HG02759 (cell line): ENCODE measurements at regions not wholly inside any gene's neighbourhood (a gene's known extent, or its start where the extent isn't known, plus 50 kb on each side); places are given as distances from the start of the nearest gene placed in this dataset.
"Not testable (repeated sequence)": the region's sequence is repeated elsewhere in the genome, so short reads cannot be mapped to it uniquely, and the experiment has no call there.

Experiments used
- ATAC-seq: cut with Tn5 transposase; IDR thresholded peaks from one replicate; pipeline ENCODE4 v1.9.1; 2021; ENCODE audit warnings: mild to moderate bottlenecking, moderate library complexity; ENCODE audit not compliant: unreplicated experiment

DNA sequence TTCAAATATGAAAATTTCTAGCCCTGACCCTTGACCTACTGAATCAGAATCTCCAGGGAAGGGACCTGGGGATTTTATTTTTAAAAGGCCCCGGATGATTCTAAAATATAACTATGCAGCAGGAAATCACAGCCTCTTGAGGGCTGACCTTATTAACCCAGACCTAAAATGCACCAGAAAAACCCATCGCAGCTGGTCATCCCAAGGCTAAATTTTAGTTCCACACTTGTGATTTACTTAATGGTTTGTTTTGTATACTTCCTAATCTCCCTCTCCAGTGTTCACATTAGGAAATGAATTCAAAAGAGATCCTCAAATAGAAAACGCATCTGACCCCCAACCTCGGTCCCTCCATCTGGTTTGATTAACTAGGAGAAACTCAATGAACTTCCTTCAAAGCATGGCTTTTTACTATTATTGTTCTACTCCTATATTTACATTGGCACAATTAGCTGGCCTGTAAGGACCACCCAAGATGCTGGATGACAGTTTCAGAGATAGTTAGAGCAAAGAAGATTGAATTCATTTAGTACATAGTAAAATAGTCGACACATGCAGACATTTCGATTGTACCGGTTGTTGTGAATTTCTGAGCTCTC, 147.8 kb upstream of the MED14 start:
- no peak for ATAC-seq

DNA sequence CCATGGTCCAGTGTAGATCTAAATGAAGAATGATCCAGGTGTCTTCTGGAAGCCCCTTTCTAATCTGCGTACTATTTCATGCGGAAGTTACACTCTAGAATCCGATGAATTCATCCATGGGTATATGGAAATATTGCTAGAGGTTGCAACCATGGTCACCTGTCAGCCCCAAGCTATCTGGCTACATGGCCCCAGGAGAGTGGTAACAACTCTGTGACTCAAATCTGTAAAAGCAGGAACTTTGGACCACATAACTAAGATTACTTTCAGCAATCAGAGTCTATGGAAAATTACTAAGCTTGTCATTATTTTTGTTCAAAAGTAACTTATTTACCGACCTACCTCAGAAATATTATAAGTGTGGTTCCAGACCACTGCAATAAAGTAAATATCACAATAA, 150.6 kb upstream of the MED14 start:
- ATAC-seq = no peak

- ATAC-seq = no peak
These were observed 152.1 kb upstream of the MED14 start for GRCh38 chrX:40887476-40887875.

DNA sequence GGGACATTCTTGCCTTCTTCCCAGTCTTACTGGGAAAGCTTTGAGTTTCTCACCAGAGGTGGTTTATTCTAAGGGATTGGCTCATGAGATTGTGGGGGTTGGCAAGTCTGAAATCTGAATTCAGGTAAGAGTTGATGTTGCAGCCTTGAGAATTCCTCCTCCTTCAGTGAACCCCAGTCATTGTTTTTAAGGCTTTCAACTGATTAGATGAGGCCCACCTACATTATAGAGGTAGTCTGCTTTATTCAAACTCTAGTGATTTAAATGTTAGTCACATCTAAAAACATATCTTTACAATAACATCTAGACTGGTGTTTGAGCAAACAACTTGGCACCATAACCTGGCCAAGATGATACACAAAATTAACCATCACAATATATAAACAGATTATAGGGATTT, 156.5 kb upstream of the MED14 start:
- ATAC-seq = no peak

GRCh38 chrX:40893251-40893910, 158.0 kb upstream of the MED14 start:
- ATAC-seq = no peak

DNA sequence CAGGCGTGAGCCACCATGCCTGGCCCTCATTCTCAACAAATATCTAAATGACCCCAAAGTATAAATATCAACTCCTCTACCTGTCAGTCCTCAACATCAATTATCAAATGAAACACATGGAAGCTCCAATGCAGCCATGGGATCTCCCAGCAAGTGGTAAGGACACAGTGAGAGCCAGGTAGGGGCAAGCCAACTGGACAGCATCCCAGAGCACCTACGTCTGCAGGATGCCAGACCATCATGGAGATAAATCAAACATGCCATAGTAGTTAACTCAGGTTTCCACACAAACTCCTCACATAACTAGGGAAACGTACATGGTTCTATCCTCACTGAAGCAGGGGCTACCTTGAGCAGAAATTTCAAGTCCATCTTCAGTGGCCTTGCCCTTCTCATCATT, 159.9 kb upstream of the MED14 start:
- no peak for ATAC-seq

DNA sequence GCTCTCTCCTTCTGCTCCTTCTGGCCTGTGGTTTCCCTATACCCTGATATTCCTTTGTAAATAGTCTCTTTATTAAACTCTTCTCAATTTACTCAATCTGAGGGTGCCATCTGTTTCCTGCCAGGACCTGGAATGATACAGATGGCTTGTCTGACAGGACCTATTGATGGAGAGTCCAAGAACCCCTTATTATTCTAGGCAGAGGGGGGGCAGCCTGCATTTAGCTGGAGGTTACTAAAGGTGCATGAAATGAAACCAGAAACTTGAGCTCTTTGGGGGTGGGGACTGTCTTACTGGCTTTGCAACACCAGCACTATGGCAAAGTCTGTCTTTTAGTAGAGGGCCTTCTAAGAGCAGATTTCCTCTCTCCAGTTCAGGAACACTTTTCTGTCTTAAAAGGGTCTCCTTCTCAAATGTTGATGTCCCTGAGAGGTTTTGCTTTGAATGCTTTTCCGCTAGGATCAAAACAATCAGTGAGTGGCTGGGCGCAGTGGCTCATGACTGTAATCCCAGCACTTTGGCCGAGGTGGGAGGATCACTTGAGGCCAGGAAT, 162.5 kb upstream of the MED14 start:
- no peak for ATAC-seq

GRCh38 chrX:40904739-40905138, 169.4 kb upstream of the MED14 start:
- ATAC-seq = not testable (repeated sequence)

DNA sequence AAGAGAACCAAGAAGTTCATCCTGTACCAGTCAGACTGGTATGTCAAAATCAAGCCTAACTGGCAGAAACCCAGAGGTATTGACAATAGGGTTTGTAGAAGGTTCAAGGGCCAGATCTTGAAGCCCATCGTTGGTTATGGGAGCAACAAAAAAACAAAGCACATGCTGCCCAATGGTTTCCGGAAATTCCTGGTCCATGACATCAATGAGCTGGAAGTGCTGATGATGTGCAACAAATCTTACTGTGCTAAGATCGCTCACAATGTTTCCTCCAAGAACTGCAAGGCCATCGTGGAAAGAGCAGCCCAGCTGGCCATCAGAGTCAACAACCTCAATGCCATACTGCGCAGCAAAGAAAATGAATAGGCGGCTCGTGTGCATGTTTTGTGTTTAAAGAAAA, 172.7 kb upstream of the MED14 start:
- ATAC-seq = no peak

DNA sequence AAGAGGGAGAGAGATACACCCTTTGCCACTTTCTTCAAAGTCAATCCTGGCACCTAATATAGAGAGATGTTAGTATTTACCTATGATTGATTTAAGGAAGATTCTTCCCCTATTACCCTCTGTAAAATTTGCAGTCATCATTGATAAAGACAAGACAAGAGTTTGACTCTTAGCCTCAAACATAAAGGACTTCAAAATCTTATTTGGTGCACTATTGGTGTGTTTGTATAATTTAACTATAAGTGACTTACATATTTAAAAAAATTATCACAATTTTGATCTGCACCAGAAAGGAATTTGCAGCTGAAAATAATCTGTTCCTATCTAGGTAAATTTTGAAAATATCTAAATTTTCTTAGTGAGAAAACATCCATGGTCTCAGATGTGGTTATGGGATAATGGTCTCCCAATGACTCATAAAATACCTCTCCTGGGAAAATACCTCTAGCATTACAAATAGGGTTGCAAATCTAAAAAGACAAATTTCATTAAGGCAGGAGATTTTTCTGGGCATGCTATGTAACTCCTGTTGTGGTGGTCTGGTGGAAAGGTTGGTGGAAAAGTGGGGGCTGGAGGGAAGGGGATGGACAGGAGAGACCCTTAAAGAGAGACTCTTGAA, 173.6 kb upstream of the MED14 start:
- no peak for ATAC-seq

- no peak for ATAC-seq
These were observed 173.1 kb upstream of the USP9X start for GRCh38 chrX:40912166-40912565.

- no peak for ATAC-seq
These were observed 172.7 kb upstream of the USP9X start for GRCh38 chrX:40912576-40912975.

GRCh38 chrX:40920351-40920750, 164.9 kb upstream of the USP9X start:
- ATAC-seq = no peak

DNA sequence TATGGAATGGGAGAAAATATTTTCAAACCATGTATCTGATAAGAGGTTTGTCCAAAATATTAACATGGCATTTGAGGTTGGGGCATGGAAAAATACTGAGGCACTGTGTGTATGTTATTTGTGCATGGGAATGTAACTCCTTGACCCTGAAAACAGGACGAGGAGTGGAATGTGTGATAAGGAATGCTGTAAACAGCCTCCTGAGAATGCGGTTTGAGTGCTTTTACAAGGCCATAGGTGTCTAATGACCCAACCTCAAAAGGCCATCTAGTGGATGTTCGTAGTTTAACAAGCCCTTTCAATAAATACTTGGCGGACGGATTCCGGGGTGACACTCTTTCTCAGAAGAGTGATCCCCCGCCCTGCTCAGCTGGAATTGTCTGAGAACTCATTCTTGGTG, 162.9 kb upstream of the USP9X start:
- no peak for ATAC-seq

GRCh38 chrX:40926739-40927427, 158.4 kb upstream of the USP9X start:
- not testable (repeated sequence) for ATAC-seq

GRCh38 chrX:40928076-40928475, 157.2 kb upstream of the USP9X start:
- no peak for ATAC-seq

DNA sequence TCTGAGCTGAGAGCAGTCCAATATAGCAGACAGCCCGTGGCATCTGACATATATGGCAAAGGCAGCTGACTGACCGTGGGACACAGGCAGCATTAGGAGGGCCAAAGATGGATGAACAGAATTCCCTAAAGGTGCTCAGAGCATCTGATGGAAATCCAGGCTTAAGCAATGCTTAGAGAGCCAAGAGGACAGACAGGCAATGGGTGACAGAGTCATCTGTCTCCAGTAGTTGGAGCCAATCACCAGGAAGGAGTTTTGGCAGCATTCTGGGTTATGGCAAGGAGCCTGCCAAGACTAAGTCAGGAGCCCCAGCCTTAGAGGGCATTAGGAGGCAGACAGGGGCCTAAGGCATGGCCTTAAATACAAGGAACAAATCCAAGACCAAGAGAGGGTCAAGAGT, 153.3 kb upstream of the USP9X start:
- ATAC-seq = no peak

DNA sequence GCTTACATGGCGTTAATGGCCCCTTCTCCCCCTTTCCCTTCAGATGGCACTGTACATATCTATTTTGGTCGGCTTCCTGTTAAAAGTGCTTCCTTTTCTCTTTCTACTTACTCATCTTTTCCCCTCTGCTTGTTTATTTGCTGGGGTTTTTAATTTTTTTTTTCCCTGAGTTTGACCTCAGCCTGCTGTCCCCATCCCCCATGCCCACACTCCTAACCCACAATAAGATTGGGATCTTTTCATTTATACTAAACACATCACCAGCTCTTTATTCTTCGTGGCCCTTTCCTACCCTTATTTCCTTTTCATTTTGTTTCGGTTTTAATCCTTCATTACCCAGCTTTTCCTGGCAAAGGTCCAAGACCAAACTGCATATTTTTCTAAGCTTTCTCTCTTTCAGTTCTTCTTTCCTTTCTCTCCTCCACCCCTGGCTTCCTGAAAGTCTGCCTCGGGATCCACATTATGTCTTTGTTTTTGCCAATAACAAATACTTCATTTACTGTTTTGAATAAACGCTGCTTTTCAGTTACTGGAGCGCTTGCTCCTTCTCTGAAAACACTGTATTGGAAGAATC, 152.0 kb upstream of the USP9X start:
- ATAC-seq = no peak

DNA sequence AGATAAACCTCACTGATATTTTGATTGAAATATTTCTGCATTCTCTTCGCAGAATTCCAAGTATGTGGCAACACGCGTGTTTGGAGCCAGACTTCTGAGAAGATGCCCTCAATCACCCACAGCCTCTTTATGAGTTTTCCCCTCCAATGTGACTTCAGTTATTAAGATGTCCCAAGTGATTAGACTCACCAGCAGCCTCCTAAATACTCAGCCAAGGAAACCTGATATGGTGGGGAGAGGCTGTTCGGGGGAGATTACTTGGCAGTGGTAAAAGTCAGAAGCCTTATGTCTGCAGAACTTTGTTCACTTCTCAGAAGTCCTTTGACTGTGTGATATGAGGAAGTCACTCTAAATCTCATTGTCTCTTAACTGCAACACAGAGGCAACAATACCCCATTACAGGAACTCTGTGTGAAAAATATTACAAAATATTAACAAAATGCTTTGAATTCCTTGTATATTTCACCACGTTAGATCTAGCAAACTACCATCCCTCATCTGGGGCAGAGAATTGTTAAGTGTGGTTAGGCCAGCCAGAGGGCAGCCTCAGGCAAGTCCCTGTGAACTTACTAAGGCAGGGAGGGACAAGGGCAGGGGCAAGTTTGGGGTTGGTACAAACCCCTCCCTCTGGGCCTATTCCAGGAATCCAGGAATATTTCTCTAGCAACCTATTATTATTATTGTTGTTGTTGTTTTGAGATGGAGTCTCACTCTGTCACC, 151.4 kb upstream of the USP9X start:
- no peak for ATAC-seq

- ATAC-seq = no peak
These were observed 148.4 kb upstream of the USP9X start for GRCh38 chrX:40936827-40937226.

- no peak for ATAC-seq
These were observed 146.8 kb upstream of the USP9X start for GRCh38 chrX:40938423-40938822.
